K562 (cell line): ENCODE measurements at regions not wholly inside any gene's neighbourhood (a gene's known extent, or its start where the extent isn't known, plus 50 kb on each side); places are given as distances from the start of the nearest gene placed in this dataset.

Experiments
- CEBPG ChIP-seq, 3 experiments: fragments of 200-800 bp in 1 of 3; sonication (Bioruptor generic) in 1 of 3; sonication (generic) in 1 of 3; formaldehyde crosslinking in 1 of 3; IDR thresholded peaks in 2 of 3; conservative IDR thresholded peaks in 1 of 3; 2 replicates each; pipeline versions ENCODE4 v1.6.1 to v1.8.0; 2016 to 2022; ENCODE audit warnings: missing compliant biosample characterization in 2 of 3, missing genetic modification characterization in 2 of 3, mild to moderate bottlenecking in 1 of 3, missing genetic modification reagents in 1 of 3
- CHD4 ChIP-seq: fragments of 200-600 bp; sonication (generic); IDR thresholded peaks from 3 replicates; pipeline ENCODE4 v1.6.1; 2012; ENCODE audit warnings: low read depth, mild to moderate bottlenecking, mixed read lengths, low read length, inconsistent platforms; ENCODE audit not compliant: insufficient read depth, insufficient replicate concordance, poor library complexity, severe bottlenecking
- FOXK2 ChIP-seq, 2 experiments: fragments of 450-650 bp; IDR thresholded peaks in 1 of 2; conservative IDR thresholded peaks in 1 of 2; 2 replicates each; pipeline ENCODE4 v1.6.1; 2016; ENCODE audit warnings: low read depth in 2 of 2, mild to moderate bottlenecking in 1 of 2
- FOXM1 ChIP-seq, 2 experiments: fragments of 450-650 bp in 1 of 2; sonication (generic) in 1 of 2; formaldehyde crosslinking in 1 of 2; IDR thresholded peaks; 2 replicates each; pipeline versions ENCODE4 v1.6.1 to v1.9.0; 2017 to 2022; ENCODE audit warnings: low read depth in 2 of 2, mild to moderate bottlenecking in 2 of 2, missing genetic modification reagents in 1 of 2, moderate library complexity in 1 of 2
- HDAC2 ChIP-seq: fragments of 450-650 bp; IDR thresholded peaks from 2 replicates; pipeline ENCODE4 v1.6.1; 2016; ENCODE audit warnings: mild to moderate bottlenecking
- KDM4B ChIP-seq, 2 experiments: fragments of 450-650 bp in 1 of 2; sonication (generic) in 1 of 2; IDR thresholded peaks; 2 replicates each; pipeline ENCODE4 v1.6.1; 2016 to 2017; ENCODE audit warnings: borderline replicate concordance in 2 of 2, antibody characterized with exemption in 1 of 2, low read depth in 1 of 2, mild to moderate bottlenecking in 1 of 2
- SPI1 ChIP-seq: IDR thresholded peaks from 2 replicates; pipeline ENCODE4 v1.6.1; 2011; ENCODE audit warnings: low read depth, low read length, control low read depth, borderline replicate concordance
- ZNF121 ChIP-seq: sonication (generic); formaldehyde crosslinking; conservative IDR thresholded peaks from 2 replicates; pipeline ENCODE4 v1.8.0; 2022; ENCODE audit warnings: missing genetic modification reagents
- ZNF384 ChIP-seq: IDR thresholded peaks from 2 replicates; pipeline ENCODE4 v1.6.1; 2012; ENCODE audit warnings: low read depth, low read length, improper control_type of control experiment
- ZZZ3 ChIP-seq: fragments of 450-650 bp; IDR thresholded peaks from 2 replicates; pipeline ENCODE4 v1.6.1; 2016; ENCODE audit warnings: antibody characterized with exemption, mild to moderate bottlenecking, moderate library complexity
- TF ChIP-seq, protein P1 (sequence below), 2 experiments: fragments of 450-650 bp in 1 of 2; IDR thresholded peaks; 2 replicates each; pipeline ENCODE4 v1.6.1; 2011 to 2017; ENCODE audit warnings: low read depth in 2 of 2, antibody characterized with exemption in 1 of 2, borderline replicate concordance in 1 of 2, low read length in 1 of 2, mild to moderate bottlenecking in 1 of 2, mixed read lengths in 1 of 2; ENCODE audit not compliant: control insufficient read depth in 1 of 2
- TF ChIP-seq, protein P2 (sequence below), 2 experiments: fragments of 200-800 bp in 1 of 2; sonication (Bioruptor generic) in 1 of 2; sonication (generic) in 1 of 2; formaldehyde crosslinking in 1 of 2; IDR thresholded peaks in 1 of 2; conservative IDR thresholded peaks in 1 of 2; 2 replicates each; pipeline versions ENCODE4 v1.5.0 to v1.6.1; 2016 to 2020; ENCODE audit warnings: missing compliant biosample characterization in 1 of 2, missing genetic modification characterization in 1 of 2, missing genetic modification reagents in 1 of 2
- TF ChIP-seq, protein P3 (sequence below): sonication (generic); formaldehyde crosslinking; IDR thresholded peaks from 2 replicates; pipeline ENCODE4 v1.8.1; 2023; ENCODE audit warnings: missing genetic modification reagents, mild to moderate bottlenecking, borderline replicate concordance
- TF ChIP-seq, protein P4 (sequence below), 3 experiments: IDR thresholded peaks in 2 of 3; conservative IDR thresholded peaks in 1 of 3; 2 replicates each; pipeline ENCODE4 v1.5.1; 2011 to 2012; ENCODE audit warnings: low read length in 3 of 3, mild to moderate bottlenecking in 3 of 3, control low read depth in 2 of 3, improper control_type of control experiment in 1 of 3, inconsistent platforms in 1 of 3, low read depth in 1 of 3, mixed read lengths in 1 of 3, moderate library complexity in 1 of 3; ENCODE audit not compliant: insufficient read depth in 2 of 3

DNA sequence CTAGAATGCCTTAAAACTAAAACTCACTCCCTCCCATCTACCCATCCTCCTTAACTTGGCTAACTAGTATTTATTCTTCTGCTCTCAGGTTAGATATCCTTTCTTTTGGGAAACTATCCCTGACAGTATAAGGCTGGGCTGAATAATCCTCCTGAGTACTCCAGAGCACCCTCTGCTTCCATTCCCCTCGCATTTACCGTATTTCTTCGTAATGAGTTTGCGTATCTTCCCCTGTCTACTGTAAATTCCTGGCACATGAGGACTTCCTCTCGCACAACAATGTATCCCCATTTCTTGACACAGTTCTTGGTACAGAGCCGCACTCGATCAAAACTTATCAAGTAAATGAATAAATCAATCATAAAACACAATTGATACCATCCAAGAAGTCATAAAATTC, 82.9 kb upstream of the AKAP13 start:
- TF ChIP-seq, protein P1, sequence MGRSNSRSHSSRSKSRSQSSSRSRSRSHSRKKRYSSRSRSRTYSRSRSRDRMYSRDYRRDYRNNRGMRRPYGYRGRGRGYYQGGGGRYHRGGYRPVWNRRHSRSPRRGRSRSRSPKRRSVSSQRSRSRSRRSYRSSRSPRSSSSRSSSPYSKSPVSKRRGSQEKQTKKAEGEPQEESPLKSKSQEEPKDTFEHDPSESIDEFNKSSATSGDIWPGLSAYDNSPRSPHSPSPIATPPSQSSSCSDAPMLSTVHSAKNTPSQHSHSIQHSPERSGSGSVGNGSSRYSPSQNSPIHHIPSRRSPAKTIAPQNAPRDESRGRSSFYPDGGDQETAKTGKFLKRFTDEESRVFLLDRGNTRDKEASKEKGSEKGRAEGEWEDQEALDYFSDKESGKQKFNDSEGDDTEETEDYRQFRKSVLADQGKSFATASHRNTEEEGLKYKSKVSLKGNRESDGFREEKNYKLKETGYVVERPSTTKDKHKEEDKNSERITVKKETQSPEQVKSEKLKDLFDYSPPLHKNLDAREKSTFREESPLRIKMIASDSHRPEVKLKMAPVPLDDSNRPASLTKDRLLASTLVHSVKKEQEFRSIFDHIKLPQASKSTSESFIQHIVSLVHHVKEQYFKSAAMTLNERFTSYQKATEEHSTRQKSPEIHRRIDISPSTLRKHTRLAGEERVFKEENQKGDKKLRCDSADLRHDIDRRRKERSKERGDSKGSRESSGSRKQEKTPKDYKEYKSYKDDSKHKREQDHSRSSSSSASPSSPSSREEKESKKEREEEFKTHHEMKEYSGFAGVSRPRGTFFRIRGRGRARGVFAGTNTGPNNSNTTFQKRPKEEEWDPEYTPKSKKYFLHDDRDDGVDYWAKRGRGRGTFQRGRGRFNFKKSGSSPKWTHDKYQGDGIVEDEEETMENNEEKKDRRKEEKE (IDR thresholded peaks at IDR 0.05; ENCODE audit: borderline replicate concordance in 1 of 2, control insufficient read depth in 1 of 2, low read depth in 2 of 2, low read length in 1 of 2): no peak
- no peak for TF ChIP-seq CEBPG (CRISPR knock-in tag; IDR thresholded peaks at IDR 0.05)
- TF ChIP-seq CEBPG (tag; conservative IDR thresholded peaks at IDR 0.05 in 1 of 2, IDR thresholded peaks at IDR 0.05 in 1 of 2): no peak
- TF ChIP-seq, protein P2, sequence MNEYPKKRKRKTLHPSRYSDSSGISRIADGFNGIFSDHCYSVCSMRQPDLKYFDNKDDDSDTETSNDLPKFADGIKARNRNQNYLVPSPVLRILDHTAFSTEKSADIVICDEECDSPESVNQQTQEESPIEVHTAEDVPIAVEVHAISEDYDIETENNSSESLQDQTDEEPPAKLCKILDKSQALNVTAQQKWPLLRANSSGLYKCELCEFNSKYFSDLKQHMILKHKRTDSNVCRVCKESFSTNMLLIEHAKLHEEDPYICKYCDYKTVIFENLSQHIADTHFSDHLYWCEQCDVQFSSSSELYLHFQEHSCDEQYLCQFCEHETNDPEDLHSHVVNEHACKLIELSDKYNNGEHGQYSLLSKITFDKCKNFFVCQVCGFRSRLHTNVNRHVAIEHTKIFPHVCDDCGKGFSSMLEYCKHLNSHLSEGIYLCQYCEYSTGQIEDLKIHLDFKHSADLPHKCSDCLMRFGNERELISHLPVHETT (CRISPR knock-in tag; conservative IDR thresholded peaks at IDR 0.05 in 1 of 2, IDR thresholded peaks at IDR 0.05 in 1 of 2): no peak
- no peak for TF ChIP-seq ZZZ3
- no peak for TF ChIP-seq KDM4B (IDR thresholded peaks at IDR 0.05; ENCODE audit: borderline replicate concordance in 2 of 2, low read depth in 1 of 2)
- TF ChIP-seq HDAC2: no peak
- TF ChIP-seq ZNF384: no peak
- no peak for TF ChIP-seq FOXM1 (IDR thresholded peaks at IDR 0.05; ENCODE audit: low read depth)
- TF ChIP-seq FOXM1 (CRISPR knock-in tag; IDR thresholded peaks at IDR 0.05; ENCODE audit: low read depth): no peak
- TF ChIP-seq, protein P3, sequence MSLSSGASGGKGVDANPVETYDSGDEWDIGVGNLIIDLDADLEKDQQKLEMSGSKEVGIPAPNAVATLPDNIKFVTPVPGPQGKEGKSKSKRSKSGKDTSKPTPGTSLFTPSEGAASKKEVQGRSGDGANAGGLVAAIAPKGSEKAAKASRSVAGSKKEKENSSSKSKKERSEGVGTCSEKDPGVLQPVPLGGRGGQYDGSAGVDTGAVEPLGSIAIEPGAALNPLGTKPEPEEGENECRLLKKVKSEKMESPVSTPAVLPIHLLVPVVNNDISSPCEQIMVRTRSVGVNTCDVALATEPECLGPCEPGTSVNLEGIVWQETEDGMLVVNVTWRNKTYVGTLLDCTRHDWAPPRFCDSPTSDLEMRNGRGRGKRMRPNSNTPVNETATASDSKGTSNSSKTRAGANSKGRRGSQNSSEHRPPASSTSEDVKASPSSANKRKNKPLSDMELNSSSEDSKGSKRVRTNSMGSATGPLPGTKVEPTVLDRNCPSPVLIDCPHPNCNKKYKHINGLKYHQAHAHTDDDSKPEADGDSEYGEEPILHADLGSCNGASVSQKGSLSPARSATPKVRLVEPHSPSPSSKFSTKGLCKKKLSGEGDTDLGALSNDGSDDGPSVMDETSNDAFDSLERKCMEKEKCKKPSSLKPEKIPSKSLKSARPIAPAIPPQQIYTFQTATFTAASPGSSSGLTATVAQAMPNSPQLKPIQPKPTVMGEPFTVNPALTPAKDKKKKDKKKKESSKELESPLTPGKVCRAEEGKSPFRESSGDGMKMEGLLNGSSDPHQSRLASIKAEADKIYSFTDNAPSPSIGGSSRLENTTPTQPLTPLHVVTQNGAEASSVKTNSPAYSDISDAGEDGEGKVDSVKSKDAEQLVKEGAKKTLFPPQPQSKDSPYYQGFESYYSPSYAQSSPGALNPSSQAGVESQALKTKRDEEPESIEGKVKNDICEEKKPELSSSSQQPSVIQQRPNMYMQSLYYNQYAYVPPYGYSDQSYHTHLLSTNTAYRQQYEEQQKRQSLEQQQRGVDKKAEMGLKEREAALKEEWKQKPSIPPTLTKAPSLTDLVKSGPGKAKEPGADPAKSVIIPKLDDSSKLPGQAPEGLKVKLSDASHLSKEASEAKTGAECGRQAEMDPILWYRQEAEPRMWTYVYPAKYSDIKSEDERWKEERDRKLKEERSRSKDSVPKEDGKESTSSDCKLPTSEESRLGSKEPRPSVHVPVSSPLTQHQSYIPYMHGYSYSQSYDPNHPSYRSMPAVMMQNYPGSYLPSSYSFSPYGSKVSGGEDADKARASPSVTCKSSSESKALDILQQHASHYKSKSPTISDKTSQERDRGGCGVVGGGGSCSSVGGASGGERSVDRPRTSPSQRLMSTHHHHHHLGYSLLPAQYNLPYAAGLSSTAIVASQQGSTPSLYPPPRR (CRISPR knock-in tag): no peak
- TF ChIP-seq, protein P4, sequence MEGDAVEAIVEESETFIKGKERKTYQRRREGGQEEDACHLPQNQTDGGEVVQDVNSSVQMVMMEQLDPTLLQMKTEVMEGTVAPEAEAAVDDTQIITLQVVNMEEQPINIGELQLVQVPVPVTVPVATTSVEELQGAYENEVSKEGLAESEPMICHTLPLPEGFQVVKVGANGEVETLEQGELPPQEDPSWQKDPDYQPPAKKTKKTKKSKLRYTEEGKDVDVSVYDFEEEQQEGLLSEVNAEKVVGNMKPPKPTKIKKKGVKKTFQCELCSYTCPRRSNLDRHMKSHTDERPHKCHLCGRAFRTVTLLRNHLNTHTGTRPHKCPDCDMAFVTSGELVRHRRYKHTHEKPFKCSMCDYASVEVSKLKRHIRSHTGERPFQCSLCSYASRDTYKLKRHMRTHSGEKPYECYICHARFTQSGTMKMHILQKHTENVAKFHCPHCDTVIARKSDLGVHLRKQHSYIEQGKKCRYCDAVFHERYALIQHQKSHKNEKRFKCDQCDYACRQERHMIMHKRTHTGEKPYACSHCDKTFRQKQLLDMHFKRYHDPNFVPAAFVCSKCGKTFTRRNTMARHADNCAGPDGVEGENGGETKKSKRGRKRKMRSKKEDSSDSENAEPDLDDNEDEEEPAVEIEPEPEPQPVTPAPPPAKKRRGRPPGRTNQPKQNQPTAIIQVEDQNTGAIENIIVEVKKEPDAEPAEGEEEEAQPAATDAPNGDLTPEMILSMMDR (IDR thresholded peaks at IDR 0.05 in 2 of 3, conservative IDR thresholded peaks at IDR 0.05 in 1 of 3; ENCODE audit: insufficient read depth in 2 of 3, low read depth in 1 of 3, low read length in 3 of 3): no peak
- no peak for TF ChIP-seq FOXK2 (conservative IDR thresholded peaks at IDR 0.05 in 1 of 2, IDR thresholded peaks at IDR 0.05 in 1 of 2; ENCODE audit: low read depth in 2 of 2)
- no peak for TF ChIP-seq CHD4
- TF ChIP-seq ZNF121 (CRISPR knock-in tag): no peak
- TF ChIP-seq SPI1: no peak
